OCI-LY3 (cell line): ENCODE measurements at regions not wholly inside any gene's neighbourhood (a gene's known extent, or its start where the extent isn't known, plus 50 kb on each side); places are given as distances from the start of the nearest gene placed in this dataset.

Source experiments
- CTCF ChIP-seq: fragments of 200-600, 300-600 bp; sonication (generic); IDR thresholded peaks from 2 replicates; pipeline ENCODE4 v1.5.1; 2014; ENCODE audit warnings: antibody characterized with exemption, low read length, low read depth
- EZH2phosphoT487 ChIP-seq: fragments of 200-600 bp; shearing (Covaris generic); IDR thresholded peaks from 2 replicates; pipeline ENCODE4 v1.6.1; 2018; ENCODE audit warnings: antibody characterized with exemption, mixed run types, low read depth

- TF ChIP-seq CTCF (no peak), EZH2phosphoT487 (no peak)
Measured at GRCh38 chr12:17342381-17342961, 736.5 kb upstream of the LMO3 start.
